ENCODE measurements at regions not wholly inside any gene's neighbourhood (a gene's known extent, or its start where the extent isn't known, plus 50 kb on each side); places are given as distances from the start of the nearest gene placed in this dataset.

DNA sequence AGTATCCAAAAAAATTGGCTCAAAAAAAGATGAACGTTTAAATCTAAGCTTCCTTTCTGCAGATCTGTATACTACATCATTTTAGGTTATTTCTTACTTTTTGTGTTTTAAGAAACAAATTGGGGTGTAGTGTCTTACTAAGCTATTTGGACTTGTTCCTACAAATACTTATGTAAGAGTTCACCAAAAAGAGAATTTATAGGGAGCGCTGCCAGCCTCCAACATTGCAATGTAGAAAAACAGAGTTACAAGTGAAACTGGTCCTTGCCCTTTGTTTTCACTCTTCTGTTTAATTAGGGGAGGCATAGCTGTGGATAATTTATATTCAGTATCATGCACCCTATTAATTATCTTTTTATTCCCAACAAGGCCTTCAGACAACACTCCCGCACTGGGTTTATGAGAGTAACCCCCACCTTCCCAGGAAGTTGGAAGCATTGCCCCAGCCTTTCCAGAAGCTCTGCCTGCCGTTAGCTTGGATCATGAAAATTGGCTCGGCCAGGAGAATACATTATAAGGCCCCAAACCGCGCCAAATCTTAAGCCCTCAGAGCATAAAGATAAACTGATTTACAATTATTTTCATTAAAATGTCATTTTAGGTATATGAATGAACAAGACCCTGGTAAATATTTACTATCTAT, 261.8 kb upstream of the KLF6 start:
- Histone ChIP-seq H3K4me1 (ENCODE audit: control insufficient read depth, insufficient read depth, low read length) (no peaks in the 10 kb centered on the region), H3K9ac (ENCODE audit: low read depth, low read length) (no peak overlapping the region), H3K9me3 (ENCODE audit: control insufficient read depth, insufficient read depth, low read length) (peaks cover 3% of the 10 kb centered on the region), H3K27ac (ENCODE audit: low read depth, low read length) (no peak overlapping the region), H3K4me3 (ENCODE audit: low read depth, low read length) (no peak overlapping the region), H3K36me3 (ENCODE audit: control insufficient read depth, insufficient read depth, low read length) (no peaks in the 10 kb centered on the region), H3K27me3 (ENCODE audit: control insufficient read depth, insufficient read depth, low read length) (no peaks in the 10 kb centered on the region)

DNA sequence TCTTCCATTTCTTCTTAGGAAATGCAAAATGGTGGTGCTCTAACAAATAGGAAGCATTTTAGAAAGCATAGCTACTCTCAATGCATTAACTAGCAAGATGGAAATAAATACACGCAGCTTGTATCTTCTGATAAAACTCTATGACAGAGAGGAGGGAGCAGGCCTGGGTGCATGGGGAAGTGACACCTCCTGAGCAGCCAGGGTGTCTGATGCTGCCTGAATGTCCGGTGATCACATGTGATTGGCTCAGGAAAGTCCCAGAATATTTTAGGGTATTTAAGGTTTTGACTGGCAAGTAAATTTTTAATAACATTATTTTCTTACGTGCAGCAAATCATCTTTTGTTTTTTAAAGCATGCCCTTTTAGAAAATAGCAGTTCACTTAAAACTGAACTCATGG, 261.0 kb upstream of the KLF6 start:
- Histone ChIP-seq H3K4me1 (ENCODE audit: control insufficient read depth, insufficient read depth, low read length) (no peaks in the 10 kb centered on the region), H3K27me3 (ENCODE audit: control insufficient read depth, insufficient read depth, low read length) (no peaks in the 10 kb centered on the region), H3K27ac (ENCODE audit: low read depth, low read length) (no peak overlapping the region), H3K4me3 (ENCODE audit: low read depth, low read length) (no peak overlapping the region), H3K9me3 (ENCODE audit: control insufficient read depth, insufficient read depth, low read length) (peaks cover 10% of the 10 kb centered on the region), H3K9ac (ENCODE audit: low read depth, low read length) (no peak overlapping the region), H3K36me3 (ENCODE audit: control insufficient read depth, insufficient read depth, low read length) (no peaks in the 10 kb centered on the region)

DNA sequence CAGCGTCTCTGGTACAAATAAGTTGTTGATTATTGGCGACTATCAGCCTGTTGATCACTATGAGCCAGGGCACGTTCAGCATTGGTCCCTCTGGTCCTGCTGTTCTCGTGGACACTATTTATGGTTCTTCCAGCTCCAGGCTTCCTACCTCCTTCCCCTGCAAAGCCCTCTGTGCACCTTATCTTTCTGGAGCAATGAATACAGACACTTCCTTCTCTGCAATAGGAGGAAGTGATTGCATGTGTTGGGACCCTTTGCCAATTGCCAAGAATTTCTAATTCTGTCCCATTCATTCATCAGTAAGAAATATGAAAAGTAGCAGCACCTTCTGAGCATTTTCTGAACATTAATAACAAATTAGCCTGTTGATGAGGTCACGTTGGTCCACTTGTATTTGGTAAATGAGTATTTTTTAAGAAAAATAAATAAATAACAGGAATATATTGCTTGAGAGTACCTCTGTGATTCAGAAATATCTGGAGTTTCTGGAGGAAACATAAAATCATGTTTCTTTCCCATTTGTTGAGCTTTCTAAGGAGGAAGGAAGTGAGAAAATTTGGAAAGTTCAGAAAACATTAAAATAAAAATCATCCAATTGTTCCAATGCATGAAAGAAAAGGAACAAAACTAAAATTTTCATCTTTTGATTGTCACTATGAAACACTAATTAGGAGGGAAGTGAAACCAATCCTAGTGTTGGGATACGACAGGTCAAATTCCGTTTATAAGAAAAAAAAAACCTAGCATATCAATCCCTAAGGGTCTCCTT, 259.1 kb upstream of the KLF6 start:
- no peak overlapping the region for H3K9ac ChIP-seq (ENCODE audit: low read depth, low read length)
- peaks cover 14% of the 10 kb centered on the region for H3K9me3 ChIP-seq (ENCODE audit: control insufficient read depth, insufficient read depth, low read length)
- no peak overlapping the region for H3K27ac ChIP-seq (ENCODE audit: low read depth, low read length)
- no peak overlapping the region for H3K4me3 ChIP-seq (ENCODE audit: low read depth, low read length)
- H3K27me3 ChIP-seq (ENCODE audit: control insufficient read depth, insufficient read depth, low read length) = no peaks in the 10 kb centered on the region
- H3K4me1 ChIP-seq (ENCODE audit: control insufficient read depth, insufficient read depth, low read length) = no peaks in the 10 kb centered on the region
- H3K36me3 ChIP-seq (ENCODE audit: control insufficient read depth, insufficient read depth, low read length) = no peaks in the 10 kb centered on the region

DNA sequence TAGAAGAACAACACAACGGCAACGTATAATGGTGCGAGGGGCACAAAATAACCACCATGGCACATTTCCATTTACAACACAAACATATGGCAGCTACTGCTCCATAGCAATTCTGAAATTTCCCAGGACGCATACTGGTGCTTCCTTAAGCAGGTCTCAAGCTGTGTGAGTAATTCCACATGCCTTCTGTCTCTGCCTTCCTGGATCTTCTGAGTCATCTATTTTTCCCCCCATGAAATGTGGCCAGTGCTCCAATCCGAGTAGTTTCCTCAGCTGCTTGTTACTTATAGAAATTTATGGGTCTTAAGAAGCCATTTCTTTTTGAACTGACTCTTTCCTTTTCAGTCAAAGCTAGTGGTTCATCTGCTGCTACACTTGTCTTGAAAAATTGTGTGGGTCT, 256.6 kb upstream of the KLF6 start:
- Histone ChIP-seq H3K9ac (ENCODE audit: low read depth, low read length) (no peak overlapping the region), H3K4me3 (ENCODE audit: low read depth, low read length) (no peak overlapping the region), H3K9me3 (ENCODE audit: control insufficient read depth, insufficient read depth, low read length) (peaks cover 14% of the 10 kb centered on the region), H3K27me3 (ENCODE audit: control insufficient read depth, insufficient read depth, low read length) (no peaks in the 10 kb centered on the region), H3K36me3 (ENCODE audit: control insufficient read depth, insufficient read depth, low read length) (no peaks in the 10 kb centered on the region), H3K4me1 (ENCODE audit: control insufficient read depth, insufficient read depth, low read length) (no peaks in the 10 kb centered on the region), H3K27ac (ENCODE audit: low read depth, low read length) (no peak overlapping the region)

DNA sequence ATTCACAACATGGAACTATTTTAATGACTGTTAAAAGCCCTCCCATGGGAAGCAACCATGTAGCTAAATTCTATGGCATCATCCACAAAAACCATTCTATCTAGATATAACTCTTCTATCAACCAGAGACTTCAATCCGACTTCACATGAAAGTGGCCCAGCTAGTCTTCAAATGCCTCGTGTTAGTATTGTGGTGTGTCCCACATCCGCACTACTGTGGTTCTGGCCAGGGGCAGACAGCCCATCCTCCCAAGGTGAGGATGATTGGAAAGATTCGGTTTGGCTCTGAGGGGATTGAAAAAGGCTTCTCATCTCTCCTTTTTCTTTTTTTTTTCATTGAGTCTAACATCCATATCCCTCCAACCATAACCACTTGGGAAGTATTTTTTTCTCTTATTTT, 253.0 kb upstream of the KLF6 start:
- Histone ChIP-seq H3K36me3 (ENCODE audit: control insufficient read depth, insufficient read depth, low read length) (no peaks in the 10 kb centered on the region), H3K9me3 (ENCODE audit: control insufficient read depth, insufficient read depth, low read length) (peaks cover 14% of the 10 kb centered on the region), H3K4me1 (ENCODE audit: control insufficient read depth, insufficient read depth, low read length) (no peaks in the 10 kb centered on the region), H3K27ac (ENCODE audit: low read depth, low read length) (no peak overlapping the region), H3K4me3 (ENCODE audit: low read depth, low read length) (no peak overlapping the region), H3K27me3 (ENCODE audit: control insufficient read depth, insufficient read depth, low read length) (no peaks in the 10 kb centered on the region), H3K9ac (ENCODE audit: low read depth, low read length) (no peak overlapping the region)

DNA sequence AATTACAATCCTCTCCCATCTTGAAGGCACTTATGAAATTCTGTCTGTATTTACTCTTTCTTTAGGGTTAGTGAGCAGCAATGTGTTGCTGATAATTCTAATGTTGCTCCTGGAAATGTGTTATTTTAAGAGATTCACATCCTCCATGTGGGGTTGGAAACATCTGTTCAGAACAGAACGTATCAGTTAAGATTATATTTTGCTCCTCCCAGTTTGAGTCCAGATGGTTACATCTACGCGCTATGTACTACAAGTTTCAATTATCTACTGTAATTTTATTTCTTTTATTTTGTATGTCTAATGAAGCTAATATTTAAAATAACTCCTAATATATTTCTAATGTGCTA, 250.6 kb upstream of the KLF6 start:
- Histone ChIP-seq H3K27me3 (ENCODE audit: control insufficient read depth, insufficient read depth, low read length) (no peaks in the 10 kb centered on the region), H3K4me3 (ENCODE audit: low read depth, low read length) (no peak overlapping the region), H3K9ac (ENCODE audit: low read depth, low read length) (no peak overlapping the region), H3K36me3 (ENCODE audit: control insufficient read depth, insufficient read depth, low read length) (no peaks in the 10 kb centered on the region), H3K4me1 (ENCODE audit: control insufficient read depth, insufficient read depth, low read length) (no peaks in the 10 kb centered on the region), H3K27ac (ENCODE audit: low read depth, low read length) (no peak overlapping the region), H3K9me3 (ENCODE audit: control insufficient read depth, insufficient read depth, low read length) (no peaks in the 10 kb centered on the region)

DNA sequence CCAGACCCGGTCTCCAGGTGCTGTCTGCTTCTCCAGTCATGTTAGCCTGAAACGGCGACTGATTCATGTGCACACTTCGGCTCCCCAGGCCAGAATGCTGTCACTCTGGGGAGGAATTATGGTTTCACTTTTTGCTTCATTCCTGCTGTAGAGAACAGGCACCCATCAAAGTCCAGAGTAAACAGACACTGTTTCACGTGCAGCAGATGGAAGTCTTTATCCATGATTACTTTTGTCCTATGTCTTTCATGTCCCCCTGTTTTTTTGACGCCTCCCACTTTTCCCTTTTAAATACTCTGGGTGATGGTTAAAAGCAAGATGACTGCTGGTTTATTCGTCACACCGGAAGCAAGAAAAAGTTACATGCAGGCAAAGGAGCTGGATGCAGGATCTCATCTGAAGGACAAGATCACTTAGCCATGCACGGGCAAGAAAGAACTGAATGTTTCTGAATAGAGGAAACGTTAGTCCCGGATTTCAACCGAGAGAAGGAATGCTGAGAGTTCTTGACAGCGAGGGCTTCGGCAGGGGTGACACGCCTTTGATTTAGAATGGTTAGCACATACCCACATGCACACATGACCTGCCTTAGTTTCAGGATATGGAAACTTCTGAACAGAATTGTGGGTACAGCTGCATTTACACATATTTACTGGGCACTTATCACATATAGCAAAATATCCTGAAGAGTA, 250.0 kb upstream of the KLF6 start:
- H3K27me3 ChIP-seq (ENCODE audit: control insufficient read depth, insufficient read depth, low read length) = no peaks in the 10 kb centered on the region
- no peaks in the 10 kb centered on the region for H3K36me3 ChIP-seq (ENCODE audit: control insufficient read depth, insufficient read depth, low read length)
- H3K9me3 ChIP-seq (ENCODE audit: control insufficient read depth, insufficient read depth, low read length) = no peaks in the 10 kb centered on the region
- no peak overlapping the region for H3K4me3 ChIP-seq (ENCODE audit: low read depth, low read length)
- no peak overlapping the region for H3K9ac ChIP-seq (ENCODE audit: low read depth, low read length)
- no peak overlapping the region for H3K27ac ChIP-seq (ENCODE audit: low read depth, low read length)
- H3K4me1 ChIP-seq (ENCODE audit: control insufficient read depth, insufficient read depth, low read length) = no peaks in the 10 kb centered on the region

DNA sequence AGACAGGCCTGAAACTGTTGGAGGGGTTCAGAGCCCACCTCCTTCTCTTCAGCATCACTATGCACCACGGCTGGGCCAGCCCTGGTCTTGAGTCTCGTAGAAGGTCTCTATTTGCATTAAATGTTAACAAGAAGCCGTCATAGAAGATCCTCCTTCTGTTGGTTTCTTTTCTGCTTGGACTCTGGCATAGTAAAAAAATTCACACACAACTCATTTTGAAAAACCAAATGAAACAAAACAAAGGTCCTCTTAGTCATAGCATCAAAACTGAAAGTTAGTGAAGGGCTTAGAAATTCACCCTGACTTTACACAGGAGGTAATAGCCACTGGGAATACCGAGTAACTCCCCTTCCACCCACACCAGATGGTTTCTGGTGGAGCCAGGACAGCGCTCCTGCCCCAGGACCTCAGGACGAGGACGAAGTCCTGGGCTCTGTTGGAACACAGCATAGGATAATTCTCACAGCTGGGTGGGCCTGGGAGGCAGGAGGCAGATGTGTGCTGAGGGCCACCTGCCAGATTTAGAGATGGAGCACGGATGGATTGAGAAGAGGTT, 248.4 kb upstream of the KLF6 start:
- Histone ChIP-seq H3K9me3 (ENCODE audit: control insufficient read depth, insufficient read depth, low read length) (no peaks in the 10 kb centered on the region), H3K27ac (ENCODE audit: low read depth, low read length) (no peak overlapping the region), H3K36me3 (ENCODE audit: control insufficient read depth, insufficient read depth, low read length) (no peaks in the 10 kb centered on the region), H3K4me3 (ENCODE audit: low read depth, low read length) (no peak overlapping the region), H3K4me1 (ENCODE audit: control insufficient read depth, insufficient read depth, low read length) (no peaks in the 10 kb centered on the region), H3K9ac (ENCODE audit: low read depth, low read length) (no peak overlapping the region), H3K27me3 (ENCODE audit: control insufficient read depth, insufficient read depth, low read length) (no peaks in the 10 kb centered on the region)

DNA sequence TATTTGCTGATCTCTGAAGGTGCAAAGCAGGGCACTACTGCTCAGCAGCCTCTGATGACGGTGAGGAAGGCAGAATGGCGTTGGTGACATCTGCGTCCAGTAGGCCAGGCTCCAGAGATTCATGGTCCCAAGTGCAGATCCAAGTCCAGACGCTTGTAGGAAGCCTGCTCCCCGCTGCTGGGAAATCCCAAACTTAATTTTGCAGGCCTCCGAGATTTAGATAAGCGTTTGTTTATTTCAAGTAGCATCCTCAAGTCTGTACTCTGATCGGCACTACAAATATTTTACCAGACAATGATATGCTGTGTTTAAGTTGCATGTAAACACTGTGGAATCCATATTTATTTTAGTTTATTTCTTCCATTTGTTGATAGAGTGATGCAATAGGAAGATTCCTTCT, 244.9 kb upstream of the KLF6 start:
- Histone ChIP-seq H3K9me3 (ENCODE audit: control insufficient read depth, insufficient read depth, low read length) (no peaks in the 10 kb centered on the region), H3K4me3 (ENCODE audit: low read depth, low read length) (no peak overlapping the region), H3K9ac (ENCODE audit: low read depth, low read length) (no peak overlapping the region), H3K4me1 (ENCODE audit: control insufficient read depth, insufficient read depth, low read length) (no peaks in the 10 kb centered on the region), H3K27ac (ENCODE audit: low read depth, low read length) (no peak overlapping the region), H3K27me3 (ENCODE audit: control insufficient read depth, insufficient read depth, low read length) (no peaks in the 10 kb centered on the region), H3K36me3 (ENCODE audit: control insufficient read depth, insufficient read depth, low read length) (no peaks in the 10 kb centered on the region)

DNA sequence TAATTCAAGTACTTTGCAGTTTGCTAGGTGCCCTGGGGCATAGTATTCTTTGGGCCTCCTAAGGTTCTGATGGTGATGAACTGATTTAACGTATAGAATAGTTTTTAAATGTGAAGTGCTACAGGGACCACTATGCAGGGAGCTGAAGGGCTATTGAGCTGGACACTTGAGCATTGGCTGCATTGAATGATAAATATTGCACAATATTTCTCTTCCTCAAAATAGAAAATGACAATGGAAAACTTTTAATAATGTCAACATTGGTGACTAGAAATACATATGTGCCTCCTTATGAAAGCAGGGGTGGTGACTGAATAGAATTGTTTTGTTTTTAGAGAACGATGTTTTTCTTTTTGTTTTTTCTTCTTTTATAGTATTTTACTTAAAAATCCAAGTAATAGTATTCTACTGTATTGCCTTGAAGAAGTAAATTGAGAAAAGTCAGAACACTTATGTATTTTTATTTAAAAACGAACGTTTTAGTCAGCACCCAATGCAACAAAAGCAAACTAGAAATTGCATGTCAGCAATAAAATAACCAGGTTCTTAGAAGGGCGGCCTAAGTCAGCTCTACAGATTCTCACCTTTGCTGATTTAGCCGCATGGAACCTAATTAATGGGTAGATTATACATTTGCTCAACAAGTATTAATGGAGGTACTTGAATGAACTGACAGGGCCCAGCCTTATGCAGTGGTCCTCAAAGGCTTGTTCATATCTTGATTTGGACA, 244.0 kb upstream of the KLF6 start:
- Histone ChIP-seq H3K36me3 (ENCODE audit: control insufficient read depth, insufficient read depth, low read length) (no peaks in the 10 kb centered on the region), H3K27ac (ENCODE audit: low read depth, low read length) (no peak overlapping the region), H3K4me3 (ENCODE audit: low read depth, low read length) (no peak overlapping the region), H3K9ac (ENCODE audit: low read depth, low read length) (no peak overlapping the region), H3K27me3 (ENCODE audit: control insufficient read depth, insufficient read depth, low read length) (no peaks in the 10 kb centered on the region), H3K9me3 (ENCODE audit: control insufficient read depth, insufficient read depth, low read length) (no peaks in the 10 kb centered on the region), H3K4me1 (ENCODE audit: control insufficient read depth, insufficient read depth, low read length) (no peaks in the 10 kb centered on the region; the same call in 1 of the 2 replicates)

All from HUES48 (cell line).